ENCODE measurements at regions not wholly inside any gene's neighbourhood (a gene's known extent, or its start where the extent isn't known, plus 50 kb on each side); places are given as distances from the start of the nearest gene placed in this dataset.

DNA sequence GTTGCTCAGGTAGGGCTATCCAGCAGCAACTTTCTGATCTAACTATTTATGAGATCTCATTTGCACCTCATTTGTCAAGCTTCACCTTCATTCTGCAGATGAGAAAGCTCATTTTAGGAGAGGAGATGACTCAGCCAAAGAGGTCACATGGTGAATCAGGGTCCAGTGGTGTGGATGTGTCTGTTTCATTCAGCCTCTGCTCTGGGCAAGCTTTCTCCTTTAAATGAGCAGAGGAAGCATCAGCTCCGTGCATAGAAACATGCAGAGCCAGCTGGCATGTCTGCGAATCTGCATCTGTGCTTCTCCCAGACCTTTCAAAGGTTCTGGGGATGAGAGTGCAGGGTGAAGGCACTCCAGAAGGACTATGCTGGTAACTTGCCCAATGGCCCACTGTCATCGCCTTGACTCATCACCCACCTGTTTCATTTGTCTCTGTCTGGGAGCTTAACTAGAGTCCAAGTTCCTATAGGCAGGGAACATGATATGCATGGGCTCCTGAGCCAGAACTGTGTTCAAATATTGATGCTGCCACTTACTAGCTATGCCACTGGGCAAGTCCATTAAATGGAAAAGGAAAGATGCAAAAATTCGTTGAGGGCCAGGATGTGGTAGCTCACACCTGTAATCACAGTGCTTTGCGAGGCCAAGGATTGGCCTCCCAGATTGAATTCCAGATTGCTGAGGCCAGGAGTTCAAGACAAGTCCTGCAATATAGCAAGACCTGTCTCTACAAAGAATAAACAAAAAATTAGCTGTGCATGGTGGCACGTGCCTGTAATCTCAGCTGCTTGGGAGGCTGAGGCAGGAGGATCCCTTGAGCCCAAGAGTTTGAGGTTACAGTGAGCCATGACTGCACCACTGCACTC lies 67.1 kb upstream of the NLK start:
- TF ChIP-seq CTCF (conservative IDR thresholded peaks at IDR 0.05 in 1 of 2, IDR thresholded peaks at IDR 0.05 in 1 of 2; ENCODE audit: low read depth in 1 of 2, low read length in 2 of 2) = no peak
- TF ChIP-seq EZH2 (IDR thresholded peaks at IDR 0.05; ENCODE audit: low read length, missing control alignments) = no peak
